ENCODE measurements at regions not wholly inside any gene's neighbourhood (a gene's known extent, or its start where the extent isn't known, plus 50 kb on each side); places are given as distances from the start of the nearest gene placed in this dataset.
A peak's percentile ranks its signal among the peaks of the same experiment; 100 is the strongest.

- DNase-seq, result peak; percentile 45
Observed at GRCh38 chr10:78250313-78251015, 216.8 kb downstream of the RPS24 start.

- no peak for DNase-seq
Observed at GRCh38 chr10:78251016-78251385, 217.3 kb downstream of the RPS24 start.

GRCh38 chr10:78252286-78252685 is 218.6 kb downstream of the RPS24 start:
- DNase-seq, result no peak

GRCh38 chr10:78253063-78253853 is 219.6 kb downstream of the RPS24 start:
- DNase-seq, result no peak

GRCh38 chr10:78254013-78254412 is 220.3 kb downstream of the RPS24 start:
- no peak for DNase-seq

GRCh38 chr10:78255214-78255613 is 221.6 kb downstream of the RPS24 start:
- no peak for DNase-seq

- DNase-seq, result peak; percentile 95
Observed at GRCh38 chr10:78255796-78256638, 222.4 kb downstream of the RPS24 start.

GRCh38 chr10:78258323-78259030 is 224.8 kb downstream of the RPS24 start:
- DNase-seq, result no peak

- peak; percentile 75 for DNase-seq
Observed at GRCh38 chr10:78259391-78259790, 225.7 kb downstream of the RPS24 start.

- no peak for DNase-seq
Observed at GRCh38 chr10:78260141-78260540, 226.5 kb downstream of the RPS24 start.

GRCh38 chr10:78260680-78261079 is 227.0 kb downstream of the RPS24 start:
- DNase-seq, result peak; percentile 23

GRCh38 chr10:78261291-78261690 is 227.6 kb downstream of the RPS24 start:
- no peak for DNase-seq

GRCh38 chr10:78262860-78263259 is 229.2 kb downstream of the RPS24 start:
- DNase-seq, result no peak

GRCh38 chr10:78263521-78263988 is 229.9 kb downstream of the RPS24 start:
- DNase-seq, result peak; percentile 32

- no peak for DNase-seq
Observed at GRCh38 chr10:78264361-78264760, 230.7 kb downstream of the RPS24 start.

GRCh38 chr10:78266741-78267469 is 233.2 kb downstream of the RPS24 start:
- DNase-seq, result no peak

- no peak for DNase-seq
Observed at GRCh38 chr10:78267598-78267997, 233.9 kb downstream of the RPS24 start.

GRCh38 chr10:78269060-78269459 is 235.4 kb downstream of the RPS24 start:
- no peak for DNase-seq

- no peak for DNase-seq
Observed at GRCh38 chr10:78272329-78272728, 238.7 kb downstream of the RPS24 start.

GRCh38 chr10:78274491-78274890 is 240.8 kb downstream of the RPS24 start:
- DNase-seq, result no peak

GRCh38 chr10:78276139-78276538 is 242.5 kb downstream of the RPS24 start:
- DNase-seq, result no peak

Data from suppressor macrophage treated with lipopolysaccharide for 4 hours (primary cell).